Activated CD4-positive, alpha-beta T cell treated with anti-CD3 and anti-CD28 coated beads, Interleukin-2, amount 10 ng/mL, durations not matched to agents 24 days and 14 days (primary cell): ENCODE measurements at regions not wholly inside any gene's neighbourhood (a gene's known extent, or its start where the extent isn't known, plus 50 kb on each side); places are given as distances from the start of the nearest gene placed in this dataset.

Experiments
- DNase-seq: peaks from one replicate; pipeline ENCODE4 v3.0.0; 2022
- H3K27ac Mint-ChIP-seq: one replicate; pipeline ENCODE4 v1.8.0; 2022; ENCODE audit warnings: mild to moderate bottlenecking, mixed read lengths
- H3K27me3 Mint-ChIP-seq: one replicate; pipeline ENCODE4 v1.8.0; 2022; ENCODE audit warnings: mixed read lengths
- H3K36me3 Mint-ChIP-seq: one replicate; pipeline ENCODE4 v1.8.0; 2022; ENCODE audit warnings: low read depth, mild to moderate bottlenecking, mixed read lengths
- H3K4me1 Mint-ChIP-seq: one replicate; pipeline ENCODE4 v1.8.0; 2021; ENCODE audit warnings: mixed read lengths
- H3K4me3 Mint-ChIP-seq: one replicate; pipeline ENCODE4 v1.8.0; 2022; ENCODE audit warnings: mild to moderate bottlenecking, moderate library complexity, mixed read lengths
- H3K9me3 Mint-ChIP-seq: one replicate; pipeline ENCODE4 v1.8.0; 2021; ENCODE audit warnings: mixed read lengths
- intact Hi-C: fragments of 100-400 bp; cut with micrococcal nuclease; formaldehyde crosslinking; loops from one replicate; pipeline ENCODE4 v1.15.1; 2023

GRCh38 chr11:106585061-106585460, 433.2 kb downstream of the GUCY1A2 start:
- Mint-ChIP-seq H3K36me3 (no peaks in the 10 kb centered on the region), H3K4me1 (no peaks in the 10 kb centered on the region), H3K27me3 (no peaks in the 10 kb centered on the region), H3K27ac (no peak overlapping the region), H3K4me3 (no peak overlapping the region), H3K9me3 (no peaks in the 10 kb centered on the region)
- no peak for DNase-seq
- intact Hi-C loops = no loop called here

GRCh38 chr11:106594751-106595351, 423.4 kb downstream of the GUCY1A2 start:
- H3K4me3 Mint-ChIP-seq = no peak overlapping the region
- no peaks in the 10 kb centered on the region for H3K36me3 Mint-ChIP-seq
- no peak for DNase-seq
- no peaks in the 10 kb centered on the region for H3K4me1 Mint-ChIP-seq
- no peak overlapping the region for H3K27ac Mint-ChIP-seq
- H3K27me3 Mint-ChIP-seq = no peaks in the 10 kb centered on the region
- intact Hi-C loops = no loop called here
- peaks cover 12% of the 10 kb centered on the region for H3K9me3 Mint-ChIP-seq

- intact Hi-C loops = no loop called here
- DNase-seq = no peak
- Mint-ChIP-seq H3K27ac (no peak overlapping the region), H3K36me3 (no peaks in the 10 kb centered on the region), H3K4me3 (no peak overlapping the region), H3K27me3 (no peaks in the 10 kb centered on the region), H3K9me3 (peaks cover 4% of the 10 kb centered on the region), H3K4me1 (no peaks in the 10 kb centered on the region)
These were observed 416.5 kb downstream of the GUCY1A2 start for GRCh38 chr11:106601684-106602297.

- intact Hi-C loops = no loop called here
- Mint-ChIP-seq H3K27me3 (no peaks in the 10 kb centered on the region), H3K27ac (no peak overlapping the region), H3K36me3 (no peaks in the 10 kb centered on the region), H3K9me3 (no peaks in the 10 kb centered on the region), H3K4me3 (no peak overlapping the region), H3K4me1 (no peaks in the 10 kb centered on the region)
- DNase-seq = no peak
These were observed 409.6 kb downstream of the GUCY1A2 start for GRCh38 chr11:106608677-106609076.

- no peak for DNase-seq
- no peak overlapping the region for H3K27ac Mint-ChIP-seq
- no peaks in the 10 kb centered on the region for H3K36me3 Mint-ChIP-seq
- H3K27me3 Mint-ChIP-seq = no peaks in the 10 kb centered on the region
- H3K4me1 Mint-ChIP-seq = no peaks in the 10 kb centered on the region
- H3K4me3 Mint-ChIP-seq = no peak overlapping the region
- intact Hi-C loops = no loop called here
- no peaks in the 10 kb centered on the region for H3K9me3 Mint-ChIP-seq
These were observed 404.0 kb downstream of the GUCY1A2 start for GRCh38 chr11:106614262-106614661.

GRCh38 chr11:106619320-106619990, 398.8 kb downstream of the GUCY1A2 start:
- intact Hi-C loops = no loop called here
- Mint-ChIP-seq H3K4me1 (no peaks in the 10 kb centered on the region), H3K27me3 (no peaks in the 10 kb centered on the region), H3K27ac (no peak overlapping the region), H3K36me3 (no peaks in the 10 kb centered on the region), H3K9me3 (no peaks in the 10 kb centered on the region), H3K4me3 (no peak overlapping the region)
- no peak for DNase-seq

- Mint-ChIP-seq H3K36me3 (no peaks in the 10 kb centered on the region), H3K27ac (no peak overlapping the region), H3K4me1 (no peaks in the 10 kb centered on the region), H3K4me3 (no peak overlapping the region), H3K27me3 (no peaks in the 10 kb centered on the region), H3K9me3 (no peaks in the 10 kb centered on the region)
- DNase-seq = no peak
- intact Hi-C loops = no loop called here
These were observed 396.8 kb downstream of the GUCY1A2 start for GRCh38 chr11:106621484-106621883.
